MM.1S (cell line): ENCODE measurements at regions not wholly inside any gene's neighbourhood (a gene's known extent, or its start where the extent isn't known, plus 50 kb on each side); places are given as distances from the start of the nearest gene placed in this dataset.
"Not testable (repeated sequence)": the region's sequence is repeated elsewhere in the genome, so short reads cannot be mapped to it uniquely, and the experiment has no call there.

Source experiments
- CTCF ChIP-seq: fragments of 300-600 bp; sonication (generic); IDR thresholded peaks from 2 replicates; pipeline ENCODE4 v1.5.1; 2016; ENCODE audit warnings: antibody characterized with exemption, low read length, mixed read lengths
- EZH2 ChIP-seq: fragments of 300-600 bp; sonication (generic); optimal IDR thresholded peaks from 2 replicates; pipeline ENCODE3; 2017; ENCODE audit warnings: low read depth, mild to moderate bottlenecking, antibody characterized with exemption, low read length, mixed read lengths
- EZH2phosphoT487 ChIP-seq: fragments of 300-600 bp; sonication (generic); IDR thresholded peaks from 2 replicates; pipeline ENCODE4 v1.6.1; 2018; ENCODE audit warnings: antibody characterized with exemption, low read length

- TF ChIP-seq CTCF, EZH2, EZH2phosphoT487: not testable (repeated sequence)
These were observed 184.5 kb downstream of the PDCD6IP start for GRCh38 chr3:33982949-33983348.
